ELR (cell line): ENCODE measurements at regions not wholly inside any gene's neighbourhood (a gene's known extent, or its start where the extent isn't known, plus 50 kb on each side); places are given as distances from the start of the nearest gene placed in this dataset.

Source experiments
- DNase-seq: peaks from one replicate; pipeline ENCODE4 v3.0.0-alpha.2; 2015; ENCODE audit warnings: low read depth

DNA sequence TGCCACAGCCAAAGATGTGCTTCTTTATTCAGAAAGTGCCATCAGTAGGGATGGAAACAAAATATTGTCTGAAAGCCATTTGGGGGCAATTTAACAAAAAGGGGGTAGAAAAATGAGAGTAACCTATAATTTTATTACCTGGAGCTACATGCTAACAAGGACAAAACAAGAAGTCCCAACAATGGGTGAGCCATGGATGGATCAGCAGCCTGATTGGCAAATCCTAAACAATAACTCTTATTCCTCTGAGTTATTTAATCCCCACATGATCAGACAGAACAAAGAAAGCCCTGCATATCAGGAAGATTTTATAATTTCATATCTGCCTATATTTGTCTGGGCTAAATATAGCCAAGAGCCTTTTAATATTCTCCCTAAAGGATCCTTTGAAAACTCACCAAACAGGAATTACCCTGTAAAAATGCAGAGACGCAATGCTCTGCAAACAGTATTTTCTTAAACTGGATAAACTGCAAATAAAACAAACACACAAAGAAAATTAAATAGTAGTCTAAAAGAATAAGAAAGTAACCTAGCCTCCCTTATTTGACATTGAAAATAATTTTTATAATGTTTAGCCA, 483.4 kb downstream of the ZNF608 start:
- no peak for DNase-seq

DNA sequence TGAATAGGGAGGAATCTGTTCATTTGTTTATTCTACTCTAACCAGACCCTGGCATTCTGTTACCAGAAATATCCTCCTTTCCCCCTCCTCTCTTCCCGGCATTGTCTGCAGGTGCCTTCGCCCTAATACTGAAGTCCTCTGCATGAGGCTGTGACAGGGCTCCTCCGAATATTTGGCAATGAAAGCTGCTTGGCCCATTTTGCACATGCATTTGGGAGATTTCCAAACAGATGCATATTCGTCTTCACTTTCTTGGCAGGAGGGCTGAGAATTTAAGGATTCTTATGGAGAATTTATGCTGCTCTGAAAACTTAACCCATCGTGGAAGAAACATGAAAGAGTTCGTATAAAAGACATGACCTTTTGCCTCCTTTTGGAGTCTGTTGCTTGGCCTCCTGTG, 484.0 kb downstream of the ZNF608 start:
- DNase-seq: no peak

DNA sequence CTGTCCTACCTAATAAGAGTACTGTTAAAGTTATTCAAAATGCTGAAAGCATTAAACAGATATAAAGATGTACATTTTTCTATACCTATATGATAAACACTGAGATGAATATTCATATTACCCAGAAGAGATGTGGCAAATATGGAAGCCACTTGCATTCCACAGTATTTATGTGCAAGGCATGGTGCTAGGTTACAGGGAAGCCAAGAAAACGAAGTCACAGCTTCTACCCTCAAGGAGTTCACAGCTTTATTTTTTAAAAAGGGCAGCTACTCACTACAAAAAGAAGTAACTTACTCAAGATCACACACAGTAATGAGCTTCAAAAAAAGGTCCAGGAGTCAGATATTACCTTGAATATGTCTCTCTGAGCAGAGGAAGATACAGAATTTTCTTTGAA, 484.6 kb downstream of the ZNF608 start:
- no peak for DNase-seq

DNA sequence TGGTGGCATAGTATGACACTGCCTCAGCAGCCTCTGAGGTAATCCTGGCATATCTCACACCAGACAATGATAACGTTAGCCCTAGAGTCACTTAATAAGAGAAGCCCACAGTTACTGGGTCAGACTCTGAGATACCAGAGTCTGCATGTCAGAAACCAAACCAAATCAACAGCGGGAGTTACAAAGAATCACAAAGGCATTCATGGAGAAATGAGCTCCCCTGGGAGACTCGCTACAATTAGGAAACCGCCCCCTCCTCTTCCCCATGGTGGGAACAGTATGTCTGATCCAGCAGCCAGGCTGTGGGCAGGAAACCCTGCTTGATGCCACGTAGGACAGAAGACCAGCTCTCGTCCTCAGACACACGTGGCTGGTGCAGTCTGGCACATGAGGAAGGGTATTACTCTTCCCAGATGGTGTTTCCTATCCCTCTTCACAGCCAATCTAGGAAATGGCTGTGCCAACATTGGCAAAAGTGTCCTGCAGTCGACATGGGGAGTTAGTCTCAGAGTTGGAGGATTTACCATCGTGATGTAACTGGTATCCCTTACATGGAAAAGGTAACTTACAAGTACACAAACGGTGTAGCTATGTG, 485.4 kb downstream of the ZNF608 start:
- no peak for DNase-seq

- no peak for DNase-seq
These were observed 487.4 kb downstream of the ZNF608 start for GRCh38 chr5:124259017-124259416.

GRCh38 chr5:124257048-124257447, 489.4 kb downstream of the ZNF608 start:
- no peak for DNase-seq

- no peak for DNase-seq
These were observed 493.1 kb downstream of the ZNF608 start for GRCh38 chr5:124253203-124253810.

DNA sequence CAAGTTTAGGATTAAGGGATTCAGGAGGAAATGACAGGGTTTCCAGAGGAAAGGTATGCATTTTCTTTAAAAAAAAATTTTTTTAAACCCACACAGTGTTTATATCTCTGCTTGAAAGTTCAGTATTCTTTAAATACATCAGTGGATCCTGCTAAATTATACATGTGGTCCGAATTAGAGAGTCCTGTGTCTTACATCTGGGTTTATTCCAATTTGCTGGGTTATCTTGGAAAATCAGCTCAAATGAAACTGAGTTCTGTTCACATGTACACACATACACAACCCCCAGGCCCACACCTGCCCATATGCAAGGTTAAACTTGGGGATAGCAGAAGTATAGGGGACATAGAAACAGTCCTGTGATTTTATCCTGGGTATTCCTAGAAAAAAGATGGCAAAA, 493.7 kb downstream of the ZNF608 start:
- DNase-seq: no peak

DNA sequence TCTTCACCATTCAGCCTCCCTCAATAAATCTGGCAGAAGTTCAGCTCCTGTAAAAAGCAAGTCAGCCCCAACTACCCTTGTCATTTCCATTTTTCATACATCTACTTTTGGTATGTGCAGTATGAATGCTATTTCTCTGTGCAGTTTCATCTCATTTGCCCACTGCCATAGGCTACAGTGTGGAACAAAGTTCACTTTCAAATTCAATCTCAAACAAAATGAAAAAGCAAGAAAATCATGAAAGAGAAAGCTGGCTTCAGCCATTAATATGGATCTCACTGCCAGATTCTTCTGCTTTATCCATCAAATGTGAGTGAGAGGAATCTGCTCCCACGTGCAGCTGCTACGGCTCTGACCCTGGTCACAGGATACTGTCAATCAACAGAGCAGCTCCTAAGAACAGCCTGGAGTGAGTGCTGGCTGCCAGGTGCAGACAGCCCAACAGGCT, 494.2 kb downstream of the ZNF608 start:
- DNase-seq: no peak

- DNase-seq: no peak
These were observed 501.2 kb downstream of the ZNF608 start for GRCh38 chr5:124245276-124245675.

- no peak for DNase-seq
These were observed 505.7 kb downstream of the ZNF608 start for GRCh38 chr5:124240732-124241131.

- DNase-seq: no peak
These were observed 506.9 kb downstream of the ZNF608 start for GRCh38 chr5:124239572-124239971.

- no peak for DNase-seq
These were observed 508.1 kb downstream of the ZNF608 start for GRCh38 chr5:124238350-124238749.

- no peak for DNase-seq
These were observed 509.2 kb downstream of the ZNF608 start for GRCh38 chr5:124237206-124237695.

- DNase-seq: no peak
These were observed 509.9 kb downstream of the ZNF608 start for GRCh38 chr5:124236361-124237205.

DNA sequence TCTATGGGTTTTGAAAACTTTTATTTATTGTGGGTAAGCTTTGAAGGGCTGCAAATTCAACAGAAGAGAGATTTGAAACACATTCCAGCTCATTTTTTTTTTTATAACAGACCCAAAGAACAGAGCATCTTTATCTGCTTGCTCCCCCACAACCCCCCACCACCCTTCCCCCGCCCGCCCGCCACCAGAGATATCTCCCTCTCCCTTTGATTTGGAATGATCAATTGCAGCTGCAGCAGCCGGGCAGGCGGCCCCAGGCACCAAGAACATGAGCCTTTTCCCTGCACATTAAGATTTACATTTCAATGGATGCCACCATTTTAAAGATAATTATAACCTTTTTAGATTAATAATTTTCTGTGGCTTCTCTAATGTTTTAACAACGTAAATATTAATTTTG, 510.9 kb downstream of the ZNF608 start:
- no peak for DNase-seq

- no peak for DNase-seq
These were observed 511.5 kb downstream of the ZNF608 start for GRCh38 chr5:124234770-124235562.

DNA sequence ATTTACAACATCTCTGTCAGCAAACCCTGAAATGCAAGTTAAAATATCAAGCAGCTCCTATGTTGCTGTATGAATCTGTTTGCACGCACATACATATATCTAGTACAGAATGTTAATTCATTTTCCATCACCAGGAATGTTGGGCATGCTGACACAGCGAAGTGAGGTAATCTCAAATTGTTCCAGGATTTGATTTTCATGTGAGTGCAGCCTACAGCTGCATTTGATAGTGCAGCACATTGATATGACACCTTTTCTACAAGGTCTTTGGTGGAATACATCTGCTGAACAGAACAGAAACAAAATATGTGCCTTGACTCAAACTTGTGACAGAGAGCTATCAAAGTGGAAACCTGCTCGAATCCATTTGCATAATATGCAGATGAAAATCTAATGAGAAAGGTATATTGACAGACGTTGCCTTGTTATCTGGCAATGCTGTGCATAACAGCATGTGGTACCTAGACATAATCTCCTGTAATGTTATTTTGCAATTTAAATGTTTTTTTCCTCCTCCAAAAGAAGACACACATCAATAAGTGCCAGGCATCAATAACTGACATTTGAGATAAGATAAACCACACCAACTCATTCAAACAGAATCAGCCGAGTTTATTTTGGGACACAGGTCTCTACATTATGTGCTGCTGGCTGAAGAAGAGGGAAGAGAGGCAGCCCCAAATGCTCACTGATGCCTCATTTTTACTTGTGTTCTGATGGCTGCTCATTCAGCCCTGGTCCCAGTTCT, 512.2 kb downstream of the ZNF608 start:
- DNase-seq: no peak

- DNase-seq: no peak
These were observed 513.9 kb downstream of the ZNF608 start for GRCh38 chr5:124232515-124232914.

- no peak for DNase-seq
These were observed 514.6 kb downstream of the ZNF608 start for GRCh38 chr5:124231802-124232201.

DNA sequence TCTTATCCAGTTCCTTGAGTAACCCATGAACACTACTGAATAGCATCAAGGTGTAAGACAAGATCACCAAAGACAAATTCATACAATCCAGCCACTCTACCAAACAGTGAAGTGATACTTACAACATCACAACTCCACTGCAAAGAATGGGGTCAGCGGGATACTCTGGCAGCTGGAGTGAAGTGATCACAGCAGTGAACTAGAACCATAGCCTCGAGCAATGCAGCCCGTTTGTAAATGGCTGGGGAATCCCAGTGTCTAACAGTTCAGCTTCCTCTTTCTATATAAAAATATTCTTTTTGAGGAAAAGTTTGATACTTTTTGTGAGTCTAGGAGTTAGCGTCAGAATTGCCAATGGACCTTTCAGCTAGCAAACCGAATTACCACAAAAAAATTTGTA, 515.2 kb downstream of the ZNF608 start:
- DNase-seq: no peak
